Liver (tissue), 8 donors: ENCODE measurements at regions not wholly inside any gene's neighbourhood (a gene's known extent, or its start where the extent isn't known, plus 50 kb on each side); places are given as distances from the start of the nearest gene placed in this dataset.
A peak's percentile ranks its signal among the peaks of the same experiment; 100 is the strongest.

Experiments
- DNase-seq: peaks from one replicate; pipeline ENCODE4 v3.0.0-alpha.2; 2017; ENCODE audit warnings: low spot score
- H3K27ac ChIP-seq, 2 donors: one replicate each; pipeline ENCODE4 v1.7.0; 2013; ENCODE audit warnings: inconsistent platforms in 2 of 2, low read length in 2 of 2, control low read depth in 1 of 2, low read depth in 1 of 2, mild to moderate bottlenecking in 1 of 2
- H3K27me3 ChIP-seq, 4 donors: one replicate each; pipeline versions ENCODE4 v1.6.1 to v1.7.0; 2013; ENCODE audit warnings: low read length in 3 of 4, inconsistent platforms in 1 of 4, mild to moderate bottlenecking in 1 of 4, moderate library complexity in 1 of 4; ENCODE audit not compliant: control insufficient read depth in 4 of 4, insufficient read depth in 4 of 4
- H3K36me3 ChIP-seq, 4 donors: one replicate each; pipeline versions ENCODE4 v1.6.1 to v1.7.0; 2013; ENCODE audit warnings: low read length in 3 of 4, mild to moderate bottlenecking in 3 of 4, low read depth in 1 of 4, moderate library complexity in 1 of 4; ENCODE audit not compliant: control insufficient read depth in 4 of 4, insufficient read depth in 3 of 4
- H3K4me1 ChIP-seq, 4 donors: one replicate each; pipeline versions ENCODE4 v1.6.1 to v1.7.0; 2013; ENCODE audit warnings: low read length in 3 of 4, mild to moderate bottlenecking in 3 of 4, moderate library complexity in 1 of 4; ENCODE audit not compliant: control insufficient read depth in 4 of 4, insufficient read depth in 4 of 4
- H3K4me3 ChIP-seq, 3 donors: one replicate each; pipeline versions ENCODE4 v1.6.1 to v1.7.0; 2013; ENCODE audit warnings: low read length in 3 of 3, control low read depth in 1 of 3, low read depth in 1 of 3, mild to moderate bottlenecking in 1 of 3
- H3K9ac ChIP-seq, 2 donors: one replicate each; pipeline ENCODE4 v1.7.0; 2013; ENCODE audit warnings: low read length in 2 of 2, mild to moderate bottlenecking in 2 of 2, moderate library complexity in 2 of 2, control low read depth in 1 of 2, low read depth in 1 of 2
- H3K9me3 ChIP-seq, 4 donors: one replicate each; pipeline versions ENCODE4 v1.6.1 to v1.7.0; 2013; ENCODE audit warnings: low read length in 3 of 4; ENCODE audit not compliant: control insufficient read depth in 4 of 4
- FOXA1 ChIP-seq: IDR thresholded peaks from 2 replicates; pipeline ENCODE4 v1.6.1; 2016; ENCODE audit warnings: antibody characterized with exemption
- FOXA2 ChIP-seq: IDR thresholded peaks from 2 replicates; pipeline ENCODE4 v1.6.1; 2016; ENCODE audit warnings: antibody characterized with exemption
- GABPA ChIP-seq, 2 donors: IDR thresholded peaks in 1 of 2; conservative IDR thresholded peaks in 1 of 2; 2 replicates each; pipeline ENCODE4 v1.6.1; 2016; ENCODE audit warnings: antibody characterized with exemption in 2 of 2, mild to moderate bottlenecking in 1 of 2, moderate library complexity in 1 of 2
- HNF4G ChIP-seq: IDR thresholded peaks from 2 replicates; pipeline ENCODE4 v1.6.1; 2016; ENCODE audit warnings: antibody characterized with exemption
- JUND ChIP-seq, 2 donors: IDR thresholded peaks; 2 replicates each; pipeline ENCODE4 v1.6.1; 2016; ENCODE audit warnings: antibody characterized with exemption in 2 of 2
- NR2F2 ChIP-seq: IDR thresholded peaks from 2 replicates; pipeline ENCODE4 v1.6.1; 2016; ENCODE audit warnings: antibody characterized with exemption
- RAD21 ChIP-seq, 2 donors: IDR thresholded peaks; 2 replicates each; pipeline ENCODE4 v1.6.1; 2016; ENCODE audit warnings: antibody characterized with exemption in 2 of 2, mild to moderate bottlenecking in 2 of 2
- RXRA ChIP-seq, 2 donors: IDR thresholded peaks; 2 replicates each; pipeline ENCODE4 v1.6.1; 2017 to 2018; ENCODE audit warnings: antibody characterized with exemption in 2 of 2, mild to moderate bottlenecking in 1 of 2
- SP1 ChIP-seq: IDR thresholded peaks from 2 replicates; pipeline ENCODE4 v1.6.1; 2018; ENCODE audit warnings: antibody characterized with exemption, mild to moderate bottlenecking
- TAF1 ChIP-seq: conservative IDR thresholded peaks from 2 replicates; pipeline ENCODE4 v1.6.1; 2016; ENCODE audit warnings: antibody characterized with exemption, mild to moderate bottlenecking
- YY1 ChIP-seq: IDR thresholded peaks from 2 replicates; pipeline ENCODE4 v1.6.1; 2016; ENCODE audit warnings: antibody characterized with exemption, mild to moderate bottlenecking
- WGBS: extraction: QIAGEN DNeasy Blood & Tissue Kit; methylation state at CpG from one replicate; pipeline ENCODE4 v1.1.7; 2013; 5-methylcytosine and 5-hydroxymethylcytosine counted together
- TF ChIP-seq, protein P1 (sequence below): IDR thresholded peaks from 2 replicates; pipeline ENCODE4 v1.6.1; 2016; ENCODE audit warnings: antibody characterized with exemption
- TF ChIP-seq, protein P2 (sequence below): fragments of 150-350 bp; IDR thresholded peaks from 2 replicates; pipeline ENCODE4 v1.5.1; 2017; ENCODE audit warnings: improper control_type of control experiment, low read depth, low read length; ENCODE audit not compliant: missing input control
- TF ChIP-seq, protein P3 (sequence below): IDR thresholded peaks from 2 replicates; pipeline ENCODE4 v1.6.1; 2016; ENCODE audit warnings: antibody characterized with exemption, mild to moderate bottlenecking
- TF ChIP-seq, protein P4 (sequence below): IDR thresholded peaks from 2 replicates; pipeline ENCODE4 v1.6.1; 2016; ENCODE audit warnings: antibody characterized with exemption
- TF ChIP-seq, protein P5 (sequence below): IDR thresholded peaks from 2 replicates; pipeline ENCODE4 v1.6.1; 2016; ENCODE audit warnings: antibody characterized with exemption
- donor health status: healthy.
- donor health status: healthy.
- donor health status: healthy.
- donor health status: healthy.
- donor health status: healthy.

DNA sequence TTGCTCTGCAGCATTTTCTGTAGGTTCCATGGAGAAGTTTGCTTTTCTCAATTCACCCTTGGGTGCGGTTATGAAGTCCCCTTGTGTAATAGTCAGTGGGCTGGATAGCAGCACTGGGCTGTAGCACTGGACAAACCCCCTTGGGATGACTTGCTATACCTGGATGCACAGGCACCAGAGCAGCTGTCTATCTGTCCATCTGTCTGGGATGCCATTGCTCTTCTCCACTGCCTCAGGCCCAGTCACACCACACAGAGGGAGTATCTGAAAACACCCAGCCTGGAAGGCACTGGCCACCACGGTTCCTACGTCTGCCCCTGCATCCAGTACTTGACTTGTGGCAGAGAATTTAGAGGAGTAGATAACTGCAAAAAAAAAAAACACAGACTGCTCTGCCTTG lies 254.5 kb downstream of the TFCP2L1 start:
- Histone ChIP-seq H3K9ac (no peak overlapping the region), H3K9me3 (no peaks in the 10 kb centered on the region), H3K4me3 (no peak overlapping the region), H3K27ac (no peak overlapping the region), H3K27me3 (peaks cover 0 to 3% (median 1%) of the 10 kb centered on the region in 4 donors), H3K36me3 (no peaks in the 10 kb centered on the region), H3K4me1 (no peaks in the 10 kb centered on the region)
- peak; percentile 27 for DNase-seq
- 50% methylated on average over 3 of the region's 3 CpGs for WGBS
- TF ChIP-seq HNF4G = no peak
- no peak for TF ChIP-seq SP1
- TF ChIP-seq, protein P1, sequence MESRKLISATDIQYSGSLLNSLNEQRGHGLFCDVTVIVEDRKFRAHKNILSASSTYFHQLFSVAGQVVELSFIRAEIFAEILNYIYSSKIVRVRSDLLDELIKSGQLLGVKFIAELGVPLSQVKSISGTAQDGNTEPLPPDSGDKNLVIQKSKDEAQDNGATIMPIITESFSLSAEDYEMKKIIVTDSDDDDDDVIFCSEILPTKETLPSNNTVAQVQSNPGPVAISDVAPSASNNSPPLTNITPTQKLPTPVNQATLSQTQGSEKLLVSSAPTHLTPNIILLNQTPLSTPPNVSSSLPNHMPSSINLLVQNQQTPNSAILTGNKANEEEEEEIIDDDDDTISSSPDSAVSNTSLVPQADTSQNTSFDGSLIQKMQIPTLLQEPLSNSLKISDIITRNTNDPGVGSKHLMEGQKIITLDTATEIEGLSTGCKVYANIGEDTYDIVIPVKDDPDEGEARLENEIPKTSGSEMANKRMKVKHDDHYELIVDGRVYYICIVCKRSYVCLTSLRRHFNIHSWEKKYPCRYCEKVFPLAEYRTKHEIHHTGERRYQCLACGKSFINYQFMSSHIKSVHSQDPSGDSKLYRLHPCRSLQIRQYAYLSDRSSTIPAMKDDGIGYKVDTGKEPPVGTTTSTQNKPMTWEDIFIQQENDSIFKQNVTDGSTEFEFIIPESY = no peak
- TF ChIP-seq GABPA (IDR thresholded peaks at IDR 0.05 in 1 of 2, conservative IDR thresholded peaks at IDR 0.05 in 1 of 2) = no peak
- no peak for TF ChIP-seq JUND (IDR thresholded peaks at IDR 0.05)
- TF ChIP-seq, protein P2, sequence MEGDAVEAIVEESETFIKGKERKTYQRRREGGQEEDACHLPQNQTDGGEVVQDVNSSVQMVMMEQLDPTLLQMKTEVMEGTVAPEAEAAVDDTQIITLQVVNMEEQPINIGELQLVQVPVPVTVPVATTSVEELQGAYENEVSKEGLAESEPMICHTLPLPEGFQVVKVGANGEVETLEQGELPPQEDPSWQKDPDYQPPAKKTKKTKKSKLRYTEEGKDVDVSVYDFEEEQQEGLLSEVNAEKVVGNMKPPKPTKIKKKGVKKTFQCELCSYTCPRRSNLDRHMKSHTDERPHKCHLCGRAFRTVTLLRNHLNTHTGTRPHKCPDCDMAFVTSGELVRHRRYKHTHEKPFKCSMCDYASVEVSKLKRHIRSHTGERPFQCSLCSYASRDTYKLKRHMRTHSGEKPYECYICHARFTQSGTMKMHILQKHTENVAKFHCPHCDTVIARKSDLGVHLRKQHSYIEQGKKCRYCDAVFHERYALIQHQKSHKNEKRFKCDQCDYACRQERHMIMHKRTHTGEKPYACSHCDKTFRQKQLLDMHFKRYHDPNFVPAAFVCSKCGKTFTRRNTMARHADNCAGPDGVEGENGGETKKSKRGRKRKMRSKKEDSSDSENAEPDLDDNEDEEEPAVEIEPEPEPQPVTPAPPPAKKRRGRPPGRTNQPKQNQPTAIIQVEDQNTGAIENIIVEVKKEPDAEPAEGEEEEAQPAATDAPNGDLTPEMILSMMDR = no peak
- TF ChIP-seq RXRA (IDR thresholded peaks at IDR 0.05) = no peak
- no peak for TF ChIP-seq YY1
- TF ChIP-seq, protein P3, sequence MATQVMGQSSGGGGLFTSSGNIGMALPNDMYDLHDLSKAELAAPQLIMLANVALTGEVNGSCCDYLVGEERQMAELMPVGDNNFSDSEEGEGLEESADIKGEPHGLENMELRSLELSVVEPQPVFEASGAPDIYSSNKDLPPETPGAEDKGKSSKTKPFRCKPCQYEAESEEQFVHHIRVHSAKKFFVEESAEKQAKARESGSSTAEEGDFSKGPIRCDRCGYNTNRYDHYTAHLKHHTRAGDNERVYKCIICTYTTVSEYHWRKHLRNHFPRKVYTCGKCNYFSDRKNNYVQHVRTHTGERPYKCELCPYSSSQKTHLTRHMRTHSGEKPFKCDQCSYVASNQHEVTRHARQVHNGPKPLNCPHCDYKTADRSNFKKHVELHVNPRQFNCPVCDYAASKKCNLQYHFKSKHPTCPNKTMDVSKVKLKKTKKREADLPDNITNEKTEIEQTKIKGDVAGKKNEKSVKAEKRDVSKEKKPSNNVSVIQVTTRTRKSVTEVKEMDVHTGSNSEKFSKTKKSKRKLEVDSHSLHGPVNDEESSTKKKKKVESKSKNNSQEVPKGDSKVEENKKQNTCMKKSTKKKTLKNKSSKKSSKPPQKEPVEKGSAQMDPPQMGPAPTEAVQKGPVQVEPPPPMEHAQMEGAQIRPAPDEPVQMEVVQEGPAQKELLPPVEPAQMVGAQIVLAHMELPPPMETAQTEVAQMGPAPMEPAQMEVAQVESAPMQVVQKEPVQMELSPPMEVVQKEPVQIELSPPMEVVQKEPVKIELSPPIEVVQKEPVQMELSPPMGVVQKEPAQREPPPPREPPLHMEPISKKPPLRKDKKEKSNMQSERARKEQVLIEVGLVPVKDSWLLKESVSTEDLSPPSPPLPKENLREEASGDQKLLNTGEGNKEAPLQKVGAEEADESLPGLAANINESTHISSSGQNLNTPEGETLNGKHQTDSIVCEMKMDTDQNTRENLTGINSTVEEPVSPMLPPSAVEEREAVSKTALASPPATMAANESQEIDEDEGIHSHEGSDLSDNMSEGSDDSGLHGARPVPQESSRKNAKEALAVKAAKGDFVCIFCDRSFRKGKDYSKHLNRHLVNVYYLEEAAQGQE = no peak
- no peak for TF ChIP-seq RAD21 (IDR thresholded peaks at IDR 0.05)
- TF ChIP-seq FOXA2 = no peak
- TF ChIP-seq, protein P4, sequence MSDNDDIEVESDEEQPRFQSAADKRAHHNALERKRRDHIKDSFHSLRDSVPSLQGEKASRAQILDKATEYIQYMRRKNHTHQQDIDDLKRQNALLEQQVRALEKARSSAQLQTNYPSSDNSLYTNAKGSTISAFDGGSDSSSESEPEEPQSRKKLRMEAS = no peak
- TF ChIP-seq FOXA1 = no peak
- no peak for TF ChIP-seq NR2F2
- TF ChIP-seq, protein P5, sequence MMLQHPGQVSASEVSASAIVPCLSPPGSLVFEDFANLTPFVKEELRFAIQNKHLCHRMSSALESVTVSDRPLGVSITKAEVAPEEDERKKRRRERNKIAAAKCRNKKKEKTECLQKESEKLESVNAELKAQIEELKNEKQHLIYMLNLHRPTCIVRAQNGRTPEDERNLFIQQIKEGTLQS = no peak
- no peak for TF ChIP-seq TAF1
